Endothelial cell of umbilical vein (primary cell): ENCODE measurements at regions not wholly inside any gene's neighbourhood (a gene's known extent, or its start where the extent isn't known, plus 50 kb on each side); places are given as distances from the start of the nearest gene placed in this dataset.
"Not testable (repeated sequence)": the region's sequence is repeated elsewhere in the genome, so short reads cannot be mapped to it uniquely, and the experiment has no call there.

Experiments used
- BruUV-seq: library from RNA; stranded (reverse); fragments of 400-500 nt; replicated peaks from 2 replicates; lab custom pipeline; 2021; lab: Mats Ljungman, UMichigan
- CTCF ChIA-PET: fragments of 300-600, 350-600 bp; sonication (Branson Sonifier 250); formaldehyde crosslinking; loops from one replicate; lab custom pipeline; 2021; ENCODE audit warnings: antibody characterized with exemption, inconsistent platforms; lab: Charles Lee
- POLR2A ChIA-PET: fragments of 300-600, 350-600 bp; sonication (Branson Sonifier 250); formaldehyde crosslinking; loops from one replicate; lab custom pipeline; 2021; ENCODE audit warnings: antibody characterized with exemption, inconsistent platforms; lab: Charles Lee
- DNase-seq: peaks from one replicate; pipeline ENCODE4 v3.0.0-alpha.2; 2011; ENCODE audit warnings: low read depth, low spot score
- FAIRE-seq: peaks from 2 replicates; lab custom pipeline; 2011; peaks lifted over from hg19 to GRCh38; lab: Jason Lieb, UNC
- H2AFZ ChIP-seq: 2 replicates; pipeline ENCODE4 v1.6.0; 2012; ENCODE audit warnings: low read depth, low read length, control low read depth, inconsistent platforms
- H3K27ac ChIP-seq: 2 replicates; pipeline ENCODE4 v1.5.1; 2011; ENCODE audit warnings: low read depth, mild to moderate bottlenecking, control low read depth, low read length, moderate library complexity; ENCODE audit not compliant: insufficient read depth
- H3K27me3 ChIP-seq, 2 experiments: 2 replicates each; pipeline versions ENCODE4 v1.6.0 to v1.6.1; 2011; ENCODE audit warnings: low read length in 2 of 2, mixed read lengths in 1 of 2; ENCODE audit not compliant: control insufficient read depth in 2 of 2, insufficient read depth in 2 of 2
- H3K36me3 ChIP-seq, 2 experiments: 2 replicates in 1 of 2; 3 replicates in 1 of 2; pipeline ENCODE4 v1.5.1; 2011; ENCODE audit warnings: low read length in 2 of 2, mild to moderate bottlenecking in 1 of 2, moderate library complexity in 1 of 2; ENCODE audit not compliant: control insufficient read depth in 2 of 2, insufficient read depth in 2 of 2; ENCODE audit errors: extremely low read depth in 1 of 2
- H3K4me1 ChIP-seq: 3 replicates; pipeline ENCODE4 v1.5.1; 2011; ENCODE audit warnings: mild to moderate bottlenecking, low read length; ENCODE audit not compliant: control insufficient read depth, insufficient read depth; ENCODE audit errors: extremely low read depth
- H3K4me2 ChIP-seq: 2 replicates; pipeline ENCODE4 v1.6.1; 2011; ENCODE audit warnings: low read length, control low read depth, mixed read lengths; ENCODE audit not compliant: insufficient read depth
- H3K4me3 ChIP-seq, 3 experiments: fragments of 200-600 bp in 1 of 3; sonication (generic), shearing (Covaris generic) in 1 of 3; replicated peaks in 1 of 3; 2 replicates each; pipeline ENCODE4 v1.5.1; 2011 to 2016; ENCODE audit warnings: control low read depth in 3 of 3, low read length in 3 of 3, mild to moderate bottlenecking in 2 of 3, inconsistent platforms in 1 of 3, low read depth in 1 of 3, moderate library complexity in 1 of 3; ENCODE audit not compliant: insufficient read depth in 1 of 3
- H3K79me2 ChIP-seq: 2 replicates; pipeline ENCODE4 v1.6.0; 2012; ENCODE audit warnings: low read length, inconsistent platforms; ENCODE audit not compliant: control insufficient read depth, insufficient read depth
- H3K9ac ChIP-seq: replicated peaks from 2 replicates; pipeline ENCODE3; 2011; ENCODE audit warnings: low read length, control low read depth; ENCODE audit not compliant: insufficient read depth; ENCODE audit errors: extremely low read depth
- H3K9me1 ChIP-seq: replicated peaks from 3 replicates; pipeline ENCODE4 v1.6.0; 2011; ENCODE audit warnings: mild to moderate bottlenecking, low read length; ENCODE audit not compliant: control insufficient read depth, insufficient read depth; ENCODE audit errors: extremely low read depth
- H3K9me3 ChIP-seq: replicated peaks from 2 replicates; pipeline ENCODE4 v1.5.1; 2012; ENCODE audit warnings: low read length, inconsistent platforms; ENCODE audit not compliant: control insufficient read depth, insufficient read depth
- H4K20me1 ChIP-seq: replicated peaks from 2 replicates; pipeline ENCODE3; 2011; ENCODE audit warnings: mild to moderate bottlenecking, low read length; ENCODE audit not compliant: control insufficient read depth, insufficient read depth; ENCODE audit errors: extremely low read depth
- EZH2 ChIP-seq: IDR thresholded peaks from 2 replicates; pipeline ENCODE4 v1.6.1; 2012; ENCODE audit warnings: borderline replicate concordance, low read depth, mild to moderate bottlenecking, moderate library complexity, low read length, inconsistent platforms; ENCODE audit not compliant: severe bottlenecking
- GATA2 ChIP-seq: IDR thresholded peaks from 2 replicates; pipeline ENCODE4 v1.7.0; 2011; ENCODE audit warnings: low read depth, mild to moderate bottlenecking, moderate library complexity, mixed read lengths, low read length; ENCODE audit not compliant: insufficient read length, insufficient read depth
- MYC ChIP-seq: IDR thresholded peaks from one replicate; pipeline ENCODE4 v1.6.1; 2011; ENCODE audit warnings: mild to moderate bottlenecking, low read depth, low read length
- POLR2A ChIP-seq: IDR thresholded peaks from 2 replicates; pipeline ENCODE4 v1.6.1; 2012; ENCODE audit warnings: low read depth, mild to moderate bottlenecking, control low read depth, low read length
- POLR2AphosphoS5 ChIP-seq: IDR thresholded peaks from 2 replicates; pipeline ENCODE4 v1.6.1; 2012; ENCODE audit warnings: low read depth, mild to moderate bottlenecking, control low read depth, low read length, moderate library complexity; ENCODE audit not compliant: insufficient read depth
- dilution Hi-C: fragments of 300-500 bp; cut with MboI; formaldehyde crosslinking; loops from one replicate; pipeline ENCODE4 v1.15.0; 2019; ENCODE audit warnings: low sequenced_read_pairs; ENCODE audit not compliant: extremely low pct_ligation_motif_present
- intact Hi-C: fragments of 100-400 bp; cut with micrococcal nuclease; formaldehyde crosslinking; loops from one replicate; pipeline ENCODE4 v1.10.0; 2022

- no TSS peak for BruUV-seq
- Histone ChIP-seq H3K27me3 (no peaks in the 10 kb centered on the region), H3K79me2 (no peaks in the 10 kb centered on the region), H3K9me3 (no peaks in the 10 kb centered on the region), H3K4me2 (no peak overlapping the region), H2AFZ (no peak overlapping the region), H3K9me1 (no peaks in the 10 kb centered on the region), H4K20me1 (no peaks in the 10 kb centered on the region), H3K9ac (no peak overlapping the region), H3K4me1 (no peaks in the 10 kb centered on the region), H3K36me3 (no peaks in the 10 kb centered on the region), H3K4me3 (no peak overlapping the region), H3K27ac (no peak overlapping the region)
- ChIA-PET CTCF (no interaction called here), POLR2A (no interaction called here)
- intact Hi-C loops (no loop called here), dilution Hi-C loops (no loop called here)
- TF ChIP-seq GATA2 (no peak), MYC (no peak), EZH2 (no peak), POLR2A (no peak), POLR2AphosphoS5 (no peak)
- FAIRE-seq (no peak), DNase-seq (no peak)
These were observed 581.5 kb downstream of the STIM2 start for GRCh38 chr4:27442146-27442545.

- H3K36me3 ChIP-seq, dilution Hi-C loops, H2AFZ ChIP-seq, H3K27me3 ChIP-seq, H3K9me3 ChIP-seq, FAIRE-seq, H3K9ac ChIP-seq, H3K9me1 ChIP-seq, H3K4me3 ChIP-seq, H4K20me1 ChIP-seq, BruUV-seq, H3K79me2 ChIP-seq, H3K4me2 ChIP-seq, CTCF ChIA-PET, H3K27ac ChIP-seq, POLR2A ChIA-PET, intact Hi-C loops, DNase-seq, H3K4me1 ChIP-seq: not testable (repeated sequence)
These were observed 582.0 kb downstream of the STIM2 start for GRCh38 chr4:27442661-27443060.
